Body of pancreas (tissue), 4 donors: ENCODE measurements at regions not wholly inside any gene's neighbourhood (a gene's known extent, or its start where the extent isn't known, plus 50 kb on each side); places are given as distances from the start of the nearest gene placed in this dataset.

Experiments used
- POLR2A ChIP-seq, 3 donors: fragments of 450-650 bp; IDR thresholded peaks; one replicate each; pipeline ENCODE4 v1.6.1; 2016; ENCODE audit warnings: antibody characterized with exemption in 3 of 3, mild to moderate bottlenecking in 2 of 3
- TF ChIP-seq, protein P1 (sequence below), 7 experiments: fragments of 450-650 bp in 4 of 7; fragments of 200-600 bp in 3 of 7; sonication (generic) in 3 of 7; IDR thresholded peaks; one replicate each; pipeline ENCODE4 v1.5.1; 2016 to 2019; ENCODE audit warnings: antibody characterized with exemption in 7 of 7

- TF ChIP-seq, protein P1, sequence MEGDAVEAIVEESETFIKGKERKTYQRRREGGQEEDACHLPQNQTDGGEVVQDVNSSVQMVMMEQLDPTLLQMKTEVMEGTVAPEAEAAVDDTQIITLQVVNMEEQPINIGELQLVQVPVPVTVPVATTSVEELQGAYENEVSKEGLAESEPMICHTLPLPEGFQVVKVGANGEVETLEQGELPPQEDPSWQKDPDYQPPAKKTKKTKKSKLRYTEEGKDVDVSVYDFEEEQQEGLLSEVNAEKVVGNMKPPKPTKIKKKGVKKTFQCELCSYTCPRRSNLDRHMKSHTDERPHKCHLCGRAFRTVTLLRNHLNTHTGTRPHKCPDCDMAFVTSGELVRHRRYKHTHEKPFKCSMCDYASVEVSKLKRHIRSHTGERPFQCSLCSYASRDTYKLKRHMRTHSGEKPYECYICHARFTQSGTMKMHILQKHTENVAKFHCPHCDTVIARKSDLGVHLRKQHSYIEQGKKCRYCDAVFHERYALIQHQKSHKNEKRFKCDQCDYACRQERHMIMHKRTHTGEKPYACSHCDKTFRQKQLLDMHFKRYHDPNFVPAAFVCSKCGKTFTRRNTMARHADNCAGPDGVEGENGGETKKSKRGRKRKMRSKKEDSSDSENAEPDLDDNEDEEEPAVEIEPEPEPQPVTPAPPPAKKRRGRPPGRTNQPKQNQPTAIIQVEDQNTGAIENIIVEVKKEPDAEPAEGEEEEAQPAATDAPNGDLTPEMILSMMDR (IDR thresholded peaks at IDR 0.05), result no peak
- no peak for TF ChIP-seq POLR2A (IDR thresholded peaks at IDR 0.05)
Measured at GRCh38 chr4:60223208-60223923, 976.8 kb upstream of the ADGRL3 start.
